Large intestine (tissue), 3 donors: ENCODE measurements at regions not wholly inside any gene's neighbourhood (a gene's known extent, or its start where the extent isn't known, plus 50 kb on each side); places are given as distances from the start of the nearest gene placed in this dataset.

Source experiments
- DNase-seq, 2 donors: peaks; one replicate each; pipeline versions ENCODE4 v3.0.0 to v3.0.0-alpha.2; 2013
- H3K27ac ChIP-seq: one replicate; pipeline ENCODE4 v1.5.1; 2013; ENCODE audit warnings: low read length
- H3K27me3 ChIP-seq: 2 replicates; pipeline ENCODE4 v1.6.1; 2013; ENCODE audit warnings: low read length; ENCODE audit not compliant: control insufficient read depth, insufficient read depth
- H3K36me3 ChIP-seq: 2 replicates; pipeline ENCODE4 v1.6.1; 2013; ENCODE audit warnings: low read length; ENCODE audit not compliant: control insufficient read depth, insufficient read depth
- H3K4me1 ChIP-seq: one replicate; pipeline ENCODE4 v1.6.1; 2013; ENCODE audit warnings: low read length; ENCODE audit not compliant: control insufficient read depth, insufficient read depth
- H3K4me3 ChIP-seq: one replicate; pipeline ENCODE4 v1.5.1; 2013; ENCODE audit warnings: low read length
- H3K9me3 ChIP-seq: one replicate; pipeline ENCODE4 v1.6.1; 2013; ENCODE audit warnings: mild to moderate bottlenecking, low read depth, low read length, moderate library complexity; ENCODE audit not compliant: control insufficient read depth
- WGBS: methylation state at CpG from one replicate; pipeline ENCODE4 v1.1.5; 2013; ENCODE audit warnings: low lambda C conversion rate; ENCODE audit not compliant: insufficient coverage; 5-methylcytosine and 5-hydroxymethylcytosine counted together

GRCh38 chr6:170183521-170183920 is 107.4 kb downstream of the DLL1 start:
- Histone ChIP-seq H3K27me3 (no peaks in the 10 kb centered on the region), H3K4me1 (no peaks in the 10 kb centered on the region), H3K27ac (no peak overlapping the region), H3K4me3 (no peak overlapping the region), H3K9me3 (peaks cover 4% of the 10 kb centered on the region), H3K36me3 (no peaks in the 10 kb centered on the region)
- no peak for DNase-seq

GRCh38 chr6:170182781-170183120 is 108.1 kb downstream of the DLL1 start:
- Histone ChIP-seq H3K4me1 (no peaks in the 10 kb centered on the region), H3K27ac (no peak overlapping the region), H3K27me3 (no peaks in the 10 kb centered on the region), H3K9me3 (peaks cover 4% of the 10 kb centered on the region), H3K4me3 (no peak overlapping the region), H3K36me3 (no peaks in the 10 kb centered on the region)
- DNase-seq, result no peak
- 76% methylated on average over 4 of the region's 10 CpGs for WGBS

- DNase-seq, result no peak
- no peaks in the 10 kb centered on the region for H3K4me1 ChIP-seq
- peaks cover 4% of the 10 kb centered on the region for H3K9me3 ChIP-seq
- WGBS, result 100% methylated on average over 1 of the region's 19 CpGs
- no peaks in the 10 kb centered on the region for H3K27me3 ChIP-seq
- H3K36me3 ChIP-seq, result no peaks in the 10 kb centered on the region
- H3K4me3 ChIP-seq, result no peak overlapping the region
- H3K27ac ChIP-seq, result no peak overlapping the region
Observed at GRCh38 chr6:170182093-170182780, 108.6 kb downstream of the DLL1 start.

- WGBS, result no CpG with 5 or more reads among the region's 5 CpGs
- Histone ChIP-seq H3K4me3 (no peak overlapping the region), H3K36me3 (no peaks in the 10 kb centered on the region), H3K27ac (no peak overlapping the region), H3K4me1 (no peaks in the 10 kb centered on the region), H3K9me3 (peaks cover 11% of the 10 kb centered on the region), H3K27me3 (no peaks in the 10 kb centered on the region)
- DNase-seq, result no peak
Observed at GRCh38 chr6:170181338-170181690, 109.6 kb downstream of the DLL1 start.

- Histone ChIP-seq H3K9me3 (peaks cover 10% of the 10 kb centered on the region), H3K27ac (no peak overlapping the region), H3K27me3 (no peaks in the 10 kb centered on the region), H3K4me3 (no peak overlapping the region), H3K36me3 (no peaks in the 10 kb centered on the region), H3K4me1 (no peaks in the 10 kb centered on the region)
- DNase-seq, result no peak
- 100% methylated on average over 1 of the region's 23 CpGs for WGBS
Observed at GRCh38 chr6:170180671-170181337, 110.1 kb downstream of the DLL1 start.

GRCh38 chr6:170179616-170180324 is 111.1 kb downstream of the DLL1 start:
- Histone ChIP-seq H3K27me3 (no peaks in the 10 kb centered on the region), H3K9me3 (peaks cover 18% of the 10 kb centered on the region), H3K4me1 (no peaks in the 10 kb centered on the region), H3K27ac (no peak overlapping the region), H3K36me3 (no peaks in the 10 kb centered on the region), H3K4me3 (no peak overlapping the region)
- no CpG with 5 or more reads among the region's 10 CpGs for WGBS
- DNase-seq, result no peak

- no peaks in the 10 kb centered on the region for H3K4me1 ChIP-seq
- H3K36me3 ChIP-seq, result no peaks in the 10 kb centered on the region
- WGBS, result no CpG with 5 or more reads among the region's 30 CpGs
- H3K9me3 ChIP-seq, result peaks cover 20% of the 10 kb centered on the region
- no peak overlapping the region for H3K27ac ChIP-seq
- no peak overlapping the region for H3K4me3 ChIP-seq
- H3K27me3 ChIP-seq, result no peaks in the 10 kb centered on the region
- DNase-seq, result peak in 1 of 2 donors; percentile 43
Observed at GRCh38 chr6:170178561-170179477, 112.1 kb downstream of the DLL1 start.

GRCh38 chr6:170177772-170178560 is 112.9 kb downstream of the DLL1 start:
- Histone ChIP-seq H3K4me1 (no peaks in the 10 kb centered on the region), H3K4me3 (no peak overlapping the region), H3K9me3 (peaks cover 21% of the 10 kb centered on the region), H3K36me3 (no peaks in the 10 kb centered on the region), H3K27ac (no peak overlapping the region), H3K27me3 (no peaks in the 10 kb centered on the region)
- DNase-seq, result no peak
- WGBS, result 80% methylated on average over 1 of the region's 26 CpGs

GRCh38 chr6:170176898-170177771 is 113.7 kb downstream of the DLL1 start:
- no peak overlapping the region for H3K4me3 ChIP-seq
- peaks cover 26% of the 10 kb centered on the region for H3K9me3 ChIP-seq
- H3K36me3 ChIP-seq, result no peaks in the 10 kb centered on the region
- H3K4me1 ChIP-seq, result no peaks in the 10 kb centered on the region
- WGBS, result no CpG with 5 or more reads among the region's 61 CpGs
- no peak overlapping the region for H3K27ac ChIP-seq
- no peak for DNase-seq
- H3K27me3 ChIP-seq, result no peaks in the 10 kb centered on the region
